Adrenal gland (tissue), 9 donors: ENCODE measurements at regions not wholly inside any gene's neighbourhood (a gene's known extent, or its start where the extent isn't known, plus 50 kb on each side); places are given as distances from the start of the nearest gene placed in this dataset.

Experiments
- DNase-seq, 7 donors: peaks; one replicate each; pipeline ENCODE4 v3.0.0-alpha.2; 2019 to 2020
- H3K27ac ChIP-seq, 5 donors: fragments of 200-600 bp; sonication (generic) in 4 of 5; 1 replicate in 3 of 5; 2 replicates in 2 of 5; pipeline versions ENCODE4 v1.5.1 to v1.8.0; 2016 to 2020; ENCODE audit warnings: mild to moderate bottlenecking in 1 of 5
- H3K27me3 ChIP-seq: fragments of 200-600 bp; 2 replicates; pipeline ENCODE4 v1.8.0; 2021
- H3K36me3 ChIP-seq, 2 donors: fragments of 200-600 bp; replicated peaks in 1 of 2; 1 replicate in 1 of 2; 2 replicates in 1 of 2; pipeline versions ENCODE4 v1.5.1 to v1.8.0; 2018 to 2022
- H3K4me1 ChIP-seq, 2 donors: fragments of 200-600 bp; replicated peaks in 1 of 2; 1 replicate in 1 of 2; 2 replicates in 1 of 2; pipeline versions ENCODE4 v1.5.1 to v1.8.0; 2018 to 2021
- H3K4me3 ChIP-seq, 4 donors: fragments of 200-600 bp; sonication (generic) in 3 of 4; one replicate each; pipeline ENCODE4 v1.5.1; 2016 to 2018
- H3K9me3 ChIP-seq, 3 donors: fragments of 200-600 bp; sonication (generic) in 1 of 3; replicated peaks in 1 of 3; 1 replicate in 2 of 3; 2 replicates in 1 of 3; pipeline versions ENCODE4 v1.5.1 to v1.8.0; 2016 to 2021
- POLR2A ChIP-seq, 2 donors: fragments of 450-650 bp; IDR thresholded peaks; one replicate each; pipeline ENCODE4 v1.6.1; 2017; ENCODE audit warnings: antibody characterized with exemption in 2 of 2, mild to moderate bottlenecking in 2 of 2, moderate library complexity in 1 of 2
- WGBS, 4 donors: extraction: QIAGEN DNeasy Blood & Tissue Kit in 2 of 4; methylation state at CpG; one replicate each; pipeline versions ENCODE4 v1.1.5 to v1.1.7; 2013 to 2017; 5-methylcytosine and 5-hydroxymethylcytosine counted together
- intact Hi-C, 2 donors: fragments of 100-400 bp; cut with DNase I; formaldehyde crosslinking; loops; one replicate each; pipeline versions ENCODE4 v1.14.1 to v1.15.0; 2022 to 2023
- TF ChIP-seq, protein P1 (sequence below), 6 experiments: fragments of 450-650 bp in 4 of 6; fragments of 200-600 bp in 2 of 6; sonication (generic) in 1 of 6; IDR thresholded peaks; 1 replicate in 5 of 6; 2 replicates in 1 of 6; pipeline versions ENCODE4 v1.5.1 to v1.8.0; 2016 to 2021; ENCODE audit warnings: antibody characterized with exemption in 6 of 6, mild to moderate bottlenecking in 2 of 6, moderate library complexity in 1 of 6
- donor health status: healthy with polysubstance abuse.
- donor health status: Bipolar disorder and iron deficiency.
- donor health status: DM: yes; HTN: yes; CAD: no.
- donor health status: DM: no; HTN: no; CAD: no.
- donor health status: DM: no; HTN: no; CAD: no.

DNA sequence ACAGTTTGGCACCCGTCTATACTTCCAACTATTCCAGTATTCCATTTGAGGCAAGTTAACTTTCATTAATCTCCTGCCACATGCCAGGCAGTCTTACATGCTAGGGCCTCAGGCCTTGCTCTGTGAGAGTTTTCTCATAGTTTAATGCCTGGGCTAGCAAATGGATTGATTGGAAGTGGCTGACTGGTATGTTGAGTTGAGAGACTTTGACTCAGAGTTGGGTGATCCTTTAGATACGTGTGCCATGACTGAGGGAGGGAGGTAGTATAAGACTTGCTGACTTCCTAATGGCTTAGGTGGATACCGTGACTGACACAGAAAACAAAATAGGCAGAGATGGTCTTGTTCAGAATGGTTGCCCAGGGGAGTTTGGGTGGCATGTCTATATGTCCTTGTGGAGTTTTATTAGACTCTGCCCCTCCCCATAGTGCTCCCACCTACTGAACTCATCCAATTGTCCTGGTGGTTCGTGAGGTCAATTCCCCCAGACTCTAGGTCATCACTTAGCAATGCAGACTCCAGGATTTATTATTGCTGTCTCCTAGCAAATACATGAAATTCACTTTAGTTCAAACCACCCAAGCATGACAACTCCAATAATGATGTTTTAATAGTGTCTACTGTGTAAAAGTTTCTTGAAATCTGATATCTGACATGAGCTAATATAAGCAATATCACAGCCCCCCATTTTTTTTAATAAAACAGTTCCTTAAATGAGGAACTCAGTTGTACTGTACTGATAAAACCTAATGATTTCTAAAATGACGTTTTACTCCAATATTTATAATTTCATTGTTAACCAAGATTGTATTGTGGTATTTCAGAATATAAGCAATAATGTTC is 413.9 kb upstream of the MDFIC2 start:
- intact Hi-C loops: no loop called here
- TF ChIP-seq POLR2A (IDR thresholded peaks at IDR 0.05): no peak
- TF ChIP-seq, protein P1, sequence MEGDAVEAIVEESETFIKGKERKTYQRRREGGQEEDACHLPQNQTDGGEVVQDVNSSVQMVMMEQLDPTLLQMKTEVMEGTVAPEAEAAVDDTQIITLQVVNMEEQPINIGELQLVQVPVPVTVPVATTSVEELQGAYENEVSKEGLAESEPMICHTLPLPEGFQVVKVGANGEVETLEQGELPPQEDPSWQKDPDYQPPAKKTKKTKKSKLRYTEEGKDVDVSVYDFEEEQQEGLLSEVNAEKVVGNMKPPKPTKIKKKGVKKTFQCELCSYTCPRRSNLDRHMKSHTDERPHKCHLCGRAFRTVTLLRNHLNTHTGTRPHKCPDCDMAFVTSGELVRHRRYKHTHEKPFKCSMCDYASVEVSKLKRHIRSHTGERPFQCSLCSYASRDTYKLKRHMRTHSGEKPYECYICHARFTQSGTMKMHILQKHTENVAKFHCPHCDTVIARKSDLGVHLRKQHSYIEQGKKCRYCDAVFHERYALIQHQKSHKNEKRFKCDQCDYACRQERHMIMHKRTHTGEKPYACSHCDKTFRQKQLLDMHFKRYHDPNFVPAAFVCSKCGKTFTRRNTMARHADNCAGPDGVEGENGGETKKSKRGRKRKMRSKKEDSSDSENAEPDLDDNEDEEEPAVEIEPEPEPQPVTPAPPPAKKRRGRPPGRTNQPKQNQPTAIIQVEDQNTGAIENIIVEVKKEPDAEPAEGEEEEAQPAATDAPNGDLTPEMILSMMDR (IDR thresholded peaks at IDR 0.05): no peak
- Histone ChIP-seq H3K27me3 (no peaks in the 10 kb centered on the region), H3K4me3 (no peak overlapping the region), H3K9me3 (no peaks in the 10 kb centered on the region), H3K4me1 (no peaks in the 10 kb centered on the region), H3K36me3 (no peaks in the 10 kb centered on the region), H3K27ac (no peak overlapping the region)
- no peak for DNase-seq
- 75 to 84% (median 80%) methylated on average over 5 of the region's 5 CpGs for WGBS, 4 donors

DNA sequence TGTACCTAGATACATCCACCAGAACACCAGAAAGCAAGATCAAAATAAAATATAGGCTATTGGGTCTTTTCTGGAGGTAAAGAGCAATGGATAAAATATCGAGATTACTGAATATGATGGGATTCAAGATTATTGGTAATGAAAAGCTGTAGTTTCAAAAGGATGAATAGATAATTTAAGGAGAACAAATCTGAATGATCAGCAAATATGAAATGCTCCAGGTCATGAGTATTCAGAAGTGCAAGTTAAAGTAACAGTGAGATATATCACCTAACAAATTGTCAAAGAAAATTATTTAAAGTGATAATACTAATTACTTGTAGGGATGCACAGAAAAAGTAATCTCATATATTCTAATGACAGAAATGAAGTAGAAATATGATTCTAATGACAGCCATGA is 409.6 kb upstream of the MDFIC2 start:
- H3K36me3 ChIP-seq: no peaks in the 10 kb centered on the region
- TF ChIP-seq, protein P1 (IDR thresholded peaks at IDR 0.05): no peak
- no peak for TF ChIP-seq POLR2A (IDR thresholded peaks at IDR 0.05)
- H3K27ac ChIP-seq: no peak overlapping the region
- H3K4me1 ChIP-seq: no peaks in the 10 kb centered on the region
- no peaks in the 10 kb centered on the region for H3K9me3 ChIP-seq
- WGBS, 4 donors: 73 to 92% (median 77%) methylated on average over 1 of the region's 1 CpG
- intact Hi-C loops: no loop called here
- no peak overlapping the region for H3K4me3 ChIP-seq
- H3K27me3 ChIP-seq: no peaks in the 10 kb centered on the region
- no peak for DNase-seq

DNA sequence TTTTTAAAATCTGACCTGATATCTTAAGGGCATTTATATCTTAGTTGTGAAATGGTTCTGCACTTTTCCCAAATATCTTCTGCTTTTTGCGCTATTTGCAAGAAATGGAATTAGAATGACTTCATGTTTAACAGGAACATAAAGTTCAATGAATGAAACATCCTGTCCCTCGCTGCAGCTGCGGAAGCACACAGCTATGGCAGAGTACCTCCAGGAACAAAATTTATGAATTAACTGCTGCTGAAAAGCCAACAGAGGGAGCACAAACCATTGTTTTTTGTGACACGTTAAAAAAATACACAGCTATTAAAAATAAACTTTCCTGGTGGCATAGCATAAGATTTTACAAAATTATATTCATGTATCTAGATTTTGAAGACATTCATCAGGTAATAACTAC is 404.4 kb upstream of the MDFIC2 start:
- H3K9me3 ChIP-seq: peaks cover 0 to 7% (median 0%) of the 10 kb centered on the region in 3 donors
- peak in 5 of 7 donors; percentile 8 to 58 (median 21) for DNase-seq
- TF ChIP-seq, protein P1 (IDR thresholded peaks at IDR 0.05): peak; percentile 7 to 61 (median 48)
- TF ChIP-seq POLR2A (IDR thresholded peaks at IDR 0.05): no peak
- no peaks in the 10 kb centered on the region for H3K27me3 ChIP-seq
- H3K36me3 ChIP-seq: no peaks in the 10 kb centered on the region
- H3K4me3 ChIP-seq: no peak overlapping the region
- intact Hi-C loops: loop anchor here in 1 of 2 donors (10.0 kb wide), 1 partner anchor 868 kb away; the partner anchor contains the start of gene FOXP1
- no peaks in the 10 kb centered on the region for H3K4me1 ChIP-seq
- WGBS, 4 donors: 14 to 21% (median 17%) methylated on average over 4 of the region's 4 CpGs
- H3K27ac ChIP-seq: no peak overlapping the region

DNA sequence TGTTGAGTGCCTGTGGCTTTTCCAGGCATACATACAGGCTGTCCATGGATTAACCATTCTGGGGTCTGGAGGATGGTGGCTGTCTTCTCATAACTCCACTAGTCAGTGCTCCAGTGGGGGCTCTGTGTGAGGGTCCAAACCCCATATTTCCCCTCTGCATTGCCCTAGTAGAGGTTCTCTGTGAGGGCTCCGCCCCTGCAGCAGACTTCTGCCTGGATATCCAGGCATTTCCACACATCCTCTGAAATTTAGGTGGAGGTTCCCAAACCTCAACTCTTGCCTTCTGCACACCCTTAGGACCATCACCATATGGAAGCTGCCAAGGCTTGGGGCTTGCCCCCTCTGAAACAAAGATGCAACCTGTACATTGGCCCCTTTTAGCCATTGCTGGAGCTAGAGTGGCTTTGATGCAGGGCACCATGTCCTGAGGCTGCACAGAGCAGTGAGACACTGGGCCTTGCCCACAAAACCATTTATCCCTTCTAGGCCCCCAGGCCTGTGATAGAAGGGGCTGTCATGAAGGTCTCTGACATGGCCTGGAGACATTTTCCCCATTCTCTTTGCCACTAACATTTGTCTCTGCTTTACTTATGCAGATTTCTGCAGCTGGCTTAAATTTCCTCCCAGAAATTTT is 400.1 kb upstream of the MDFIC2 start:
- Histone ChIP-seq H3K27me3 (no peaks in the 10 kb centered on the region), H3K4me3 (no peak overlapping the region), H3K36me3 (no peaks in the 10 kb centered on the region), H3K4me1 (no peaks in the 10 kb centered on the region), H3K27ac (no peak overlapping the region), H3K9me3 (peaks cover 0 to 7% (median 0%) of the 10 kb centered on the region in 3 donors)
- no peak for DNase-seq
- 90 to 100% (median 96%) methylated on average over 1 of the region's 1 CpG; no CpG with 5 or more reads in 1 of the 4 donors for WGBS, 4 donors
- TF ChIP-seq POLR2A (IDR thresholded peaks at IDR 0.05): no peak
- TF ChIP-seq, protein P1 (IDR thresholded peaks at IDR 0.05): no peak
- intact Hi-C loops: loop anchor here in 1 of 2 donors (10.0 kb wide), 1 partner anchor 872 kb away; the partner anchor contains the start of gene FOXP1
